ENCODE measurements at regions not wholly inside any gene's neighbourhood (a gene's known extent, or its start where the extent isn't known, plus 50 kb on each side); places are given as distances from the start of the nearest gene placed in this dataset.

DNA sequence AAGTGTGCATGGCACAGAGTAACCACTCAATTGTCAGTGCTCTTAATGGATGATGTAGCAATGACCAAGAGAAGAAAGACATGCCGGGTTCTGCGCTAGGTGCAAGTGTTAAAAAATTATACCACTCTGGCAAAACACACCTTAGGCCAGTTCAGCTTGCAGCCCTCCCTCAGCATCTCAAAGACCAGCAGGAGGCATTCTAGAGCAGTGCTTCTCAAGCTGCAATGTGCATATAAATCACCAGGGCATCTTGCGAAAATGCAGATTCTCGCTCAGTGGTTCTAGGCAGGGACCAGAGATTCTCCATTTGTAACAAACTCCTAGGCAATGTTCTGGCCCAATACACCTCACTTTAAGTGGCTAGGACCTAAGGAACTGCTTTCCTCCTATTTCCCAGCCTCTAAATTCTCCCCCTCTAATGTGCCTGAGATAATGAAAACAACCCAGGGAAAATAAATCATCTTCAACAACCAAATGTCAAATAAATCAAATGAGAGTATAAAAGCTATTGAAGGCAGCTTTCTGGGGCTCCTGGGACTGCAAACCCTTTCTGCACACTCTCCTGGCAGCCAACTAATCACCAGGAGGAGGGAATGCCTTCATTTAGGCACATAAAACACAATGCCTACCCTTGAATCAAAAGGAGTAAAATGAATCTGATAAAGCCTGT is 337.2 kb upstream of the API5 start:
- no peak for TF ChIP-seq EZH2phosphoT487 (IDR thresholded peaks at IDR 0.05; ENCODE audit: borderline replicate concordance, low read length)
- TF ChIP-seq, protein P1, sequence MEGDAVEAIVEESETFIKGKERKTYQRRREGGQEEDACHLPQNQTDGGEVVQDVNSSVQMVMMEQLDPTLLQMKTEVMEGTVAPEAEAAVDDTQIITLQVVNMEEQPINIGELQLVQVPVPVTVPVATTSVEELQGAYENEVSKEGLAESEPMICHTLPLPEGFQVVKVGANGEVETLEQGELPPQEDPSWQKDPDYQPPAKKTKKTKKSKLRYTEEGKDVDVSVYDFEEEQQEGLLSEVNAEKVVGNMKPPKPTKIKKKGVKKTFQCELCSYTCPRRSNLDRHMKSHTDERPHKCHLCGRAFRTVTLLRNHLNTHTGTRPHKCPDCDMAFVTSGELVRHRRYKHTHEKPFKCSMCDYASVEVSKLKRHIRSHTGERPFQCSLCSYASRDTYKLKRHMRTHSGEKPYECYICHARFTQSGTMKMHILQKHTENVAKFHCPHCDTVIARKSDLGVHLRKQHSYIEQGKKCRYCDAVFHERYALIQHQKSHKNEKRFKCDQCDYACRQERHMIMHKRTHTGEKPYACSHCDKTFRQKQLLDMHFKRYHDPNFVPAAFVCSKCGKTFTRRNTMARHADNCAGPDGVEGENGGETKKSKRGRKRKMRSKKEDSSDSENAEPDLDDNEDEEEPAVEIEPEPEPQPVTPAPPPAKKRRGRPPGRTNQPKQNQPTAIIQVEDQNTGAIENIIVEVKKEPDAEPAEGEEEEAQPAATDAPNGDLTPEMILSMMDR (IDR thresholded peaks at IDR 0.05; ENCODE audit: low read depth, low read length, poor library complexity, severe bottlenecking) = no peak
- no peaks in the 10 kb centered on the region for H4K20me1 ChIP-seq (ENCODE audit: control insufficient read depth, insufficient read depth, low read depth, low read length)
- no peak overlapping the region for H3K27ac ChIP-seq (ENCODE audit: low read depth, low read length)
- H3K79me2 ChIP-seq (ENCODE audit: control insufficient read depth, low read length) = no peaks in the 10 kb centered on the region
- no peak overlapping the region for H3K4me2 ChIP-seq (ENCODE audit: low read length)
- H3F3A ChIP-seq (ENCODE audit: control insufficient read depth, insufficient read depth) = no peaks in the 10 kb centered on the region
- no peaks in the 10 kb centered on the region for H3K27me3 ChIP-seq (ENCODE audit: control insufficient read depth, low read length)
- H3K4me1 ChIP-seq (ENCODE audit: control insufficient read depth, low read length) = no peaks in the 10 kb centered on the region
- no peaks in the 10 kb centered on the region for H3K36me3 ChIP-seq (ENCODE audit: control insufficient read depth, low read length)
- no peak overlapping the region for H3K4me3 ChIP-seq (ENCODE audit: low read length)
- H3K9me2 ChIP-seq (replicated peaks; ENCODE audit: control insufficient read depth, low read length) = no peaks in the 10 kb centered on the region
- no peaks in the 10 kb centered on the region for H3K9me3 ChIP-seq (ENCODE audit: control insufficient read depth, insufficient read depth, low read length)

DNA sequence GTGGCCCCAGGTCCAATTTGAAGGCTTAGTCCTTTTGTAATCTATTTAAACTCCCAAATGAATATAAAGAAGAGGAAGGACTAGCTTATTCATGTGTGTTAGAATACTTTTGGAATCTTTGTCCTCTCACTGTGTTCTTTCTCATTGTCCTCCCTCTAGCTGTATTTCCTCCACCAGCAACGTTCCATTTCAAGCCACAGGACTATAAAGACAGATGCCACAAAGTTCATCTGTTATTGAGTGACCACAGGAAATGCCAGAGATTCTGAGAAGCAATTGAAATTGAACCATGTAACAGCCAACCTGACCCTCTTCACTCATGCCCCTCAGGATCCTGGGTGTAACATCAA is 336.6 kb upstream of the API5 start:
- no peaks in the 10 kb centered on the region for H3K36me3 ChIP-seq (ENCODE audit: control insufficient read depth, low read length)
- H3K4me3 ChIP-seq (ENCODE audit: low read length) = no peak overlapping the region
- H3K27ac ChIP-seq (ENCODE audit: low read depth, low read length) = no peak overlapping the region
- H3K9me3 ChIP-seq (ENCODE audit: control insufficient read depth, insufficient read depth, low read length) = no peaks in the 10 kb centered on the region
- H3K4me2 ChIP-seq (ENCODE audit: low read length) = no peak overlapping the region
- H3K27me3 ChIP-seq (ENCODE audit: control insufficient read depth, low read length) = no peaks in the 10 kb centered on the region
- H3K4me1 ChIP-seq (ENCODE audit: control insufficient read depth, low read length) = no peaks in the 10 kb centered on the region
- H3F3A ChIP-seq (ENCODE audit: control insufficient read depth, insufficient read depth) = no peaks in the 10 kb centered on the region
- H3K9me2 ChIP-seq (replicated peaks; ENCODE audit: control insufficient read depth, low read length) = no peaks in the 10 kb centered on the region
- no peaks in the 10 kb centered on the region for H4K20me1 ChIP-seq (ENCODE audit: control insufficient read depth, insufficient read depth, low read depth, low read length)
- no peaks in the 10 kb centered on the region for H3K79me2 ChIP-seq (ENCODE audit: control insufficient read depth, low read length)
- TF ChIP-seq, protein P1 (IDR thresholded peaks at IDR 0.05; ENCODE audit: low read depth, low read length, poor library complexity, severe bottlenecking) = no peak
- TF ChIP-seq EZH2phosphoT487 (IDR thresholded peaks at IDR 0.05; ENCODE audit: borderline replicate concordance, low read length) = no peak

DNA sequence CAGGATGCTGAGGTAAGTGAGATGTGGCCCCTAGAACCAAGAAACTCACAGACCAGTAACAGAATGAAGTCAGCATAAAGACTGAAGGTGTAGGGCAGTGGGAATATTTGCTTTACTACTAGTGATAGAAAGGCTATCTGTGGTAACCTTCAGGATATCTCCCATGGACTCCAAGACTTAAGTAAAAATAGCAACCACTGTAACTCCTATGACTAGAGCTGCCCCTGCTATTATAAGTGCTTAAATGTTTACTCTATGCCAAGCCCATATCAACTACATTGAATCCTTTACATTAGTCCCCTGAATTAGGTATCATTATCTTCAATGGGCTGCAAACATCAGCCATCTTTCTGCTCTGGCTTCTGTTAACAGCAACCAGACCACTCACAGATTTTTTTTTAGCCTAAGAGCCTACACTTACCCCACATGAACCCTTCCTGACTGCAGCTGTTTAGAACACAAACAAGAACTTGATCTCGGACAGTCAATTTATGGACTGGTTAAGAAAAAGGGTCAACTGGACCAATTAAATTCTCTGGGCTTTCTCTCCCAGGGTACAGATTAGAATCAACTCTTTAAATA is 335.1 kb upstream of the API5 start:
- TF ChIP-seq, protein P1 (IDR thresholded peaks at IDR 0.05; ENCODE audit: low read depth, low read length, poor library complexity, severe bottlenecking) = no peak
- TF ChIP-seq EZH2phosphoT487 (IDR thresholded peaks at IDR 0.05; ENCODE audit: borderline replicate concordance, low read length) = no peak
- H3K27ac ChIP-seq (ENCODE audit: low read depth, low read length) = no peak overlapping the region
- no peak overlapping the region for H3K4me3 ChIP-seq (ENCODE audit: low read length)
- H3K9me3 ChIP-seq (ENCODE audit: control insufficient read depth, insufficient read depth, low read length) = no peaks in the 10 kb centered on the region
- no peaks in the 10 kb centered on the region for H4K20me1 ChIP-seq (ENCODE audit: control insufficient read depth, insufficient read depth, low read depth, low read length)
- no peaks in the 10 kb centered on the region for H3K9me2 ChIP-seq (replicated peaks; ENCODE audit: control insufficient read depth, low read length)
- H3F3A ChIP-seq (ENCODE audit: control insufficient read depth, insufficient read depth) = no peaks in the 10 kb centered on the region
- no peaks in the 10 kb centered on the region for H3K4me1 ChIP-seq (ENCODE audit: control insufficient read depth, low read length)
- no peaks in the 10 kb centered on the region for H3K27me3 ChIP-seq (ENCODE audit: control insufficient read depth, low read length)
- no peak overlapping the region for H3K4me2 ChIP-seq (ENCODE audit: low read length)
- no peaks in the 10 kb centered on the region for H3K36me3 ChIP-seq (ENCODE audit: control insufficient read depth, low read length)
- H3K79me2 ChIP-seq (ENCODE audit: control insufficient read depth, low read length) = no peaks in the 10 kb centered on the region

Measured in DOHH2 (cell line).